ENCODE measurements at regions not wholly inside any gene's neighbourhood (a gene's known extent, or its start where the extent isn't known, plus 50 kb on each side); places are given as distances from the start of the nearest gene placed in this dataset.

GRCh38 chr10:60710041-60710440, 68.2 kb upstream of the CDK1 start:
- H3K4me2 ChIP-seq (ENCODE audit: insufficient read depth, low read length), result no peak overlapping the region
- H2AFZ ChIP-seq (ENCODE audit: low read depth, low read length), result no peak overlapping the region
- H3K9ac ChIP-seq (ENCODE audit: low read depth, low read length), result no peak overlapping the region
- no peaks in the 10 kb centered on the region for H3K9me3 ChIP-seq (ENCODE audit: insufficient read depth, low read length, severe bottlenecking)
- no peak overlapping the region for H3K4me3 ChIP-seq (ENCODE audit: low read depth in 1 of 2, low read length in 2 of 2)
- no peaks in the 10 kb centered on the region for H3K79me2 ChIP-seq (ENCODE audit: insufficient read depth, low read length)
- TF ChIP-seq EZH2 (IDR thresholded peaks at IDR 0.05; ENCODE audit: borderline replicate concordance, low read depth, low read length, severe bottlenecking), result no peak
- TF ChIP-seq CTCF (IDR thresholded peaks at IDR 0.05; ENCODE audit: borderline replicate concordance, extremely low read depth, low read length, poor library complexity, severe bottlenecking), result no peak
- DNase-seq, result no peak
- H3K27me3 ChIP-seq (ENCODE audit: insufficient read depth, low read length, poor library complexity), result peaks cover 3% of the 10 kb centered on the region
- H4K20me1 ChIP-seq (ENCODE audit: insufficient read depth, low read length), result no peaks in the 10 kb centered on the region
- no peaks in the 10 kb centered on the region for H3K36me3 ChIP-seq (ENCODE audit: insufficient read depth, low read length)
- H3K4me1 ChIP-seq (ENCODE audit: insufficient read depth, low read length), result no peaks in the 10 kb centered on the region
- no peak for ATAC-seq (ENCODE audit: insufficient read depth, low read depth)
- H3K27ac ChIP-seq (ENCODE audit: low read length), result no peak overlapping the region

- H3K4me3 ChIP-seq (ENCODE audit: low read depth in 1 of 2, low read length in 2 of 2), result no peak overlapping the region
- no peak for DNase-seq
- H3K79me2 ChIP-seq (ENCODE audit: insufficient read depth, low read length), result no peaks in the 10 kb centered on the region
- H3K27ac ChIP-seq (ENCODE audit: low read length), result no peak overlapping the region
- no peaks in the 10 kb centered on the region for H3K9me3 ChIP-seq (ENCODE audit: insufficient read depth, low read length, severe bottlenecking)
- no peak overlapping the region for H2AFZ ChIP-seq (ENCODE audit: low read depth, low read length)
- H3K27me3 ChIP-seq (ENCODE audit: insufficient read depth, low read length, poor library complexity), result peaks cover 3% of the 10 kb centered on the region
- H3K4me1 ChIP-seq (ENCODE audit: insufficient read depth, low read length), result no peaks in the 10 kb centered on the region
- no peak overlapping the region for H3K9ac ChIP-seq (ENCODE audit: low read depth, low read length)
- no peaks in the 10 kb centered on the region for H3K36me3 ChIP-seq (ENCODE audit: insufficient read depth, low read length)
- H4K20me1 ChIP-seq (ENCODE audit: insufficient read depth, low read length), result no peaks in the 10 kb centered on the region
- H3K4me2 ChIP-seq (ENCODE audit: insufficient read depth, low read length), result no peak overlapping the region
- ATAC-seq (ENCODE audit: insufficient read depth, low read depth), result no peak
- TF ChIP-seq EZH2 (IDR thresholded peaks at IDR 0.05; ENCODE audit: borderline replicate concordance, low read depth, low read length, severe bottlenecking) (no peak), CTCF (IDR thresholded peaks at IDR 0.05; ENCODE audit: borderline replicate concordance, extremely low read depth, low read length, poor library complexity, severe bottlenecking) (no peak)
Observed at GRCh38 chr10:60708666-60709065, 69.6 kb upstream of the CDK1 start.

GRCh38 chr10:60707841-60708240, 70.4 kb upstream of the CDK1 start:
- ATAC-seq (ENCODE audit: insufficient read depth, low read depth), result no peak

More at GRCh38 chr10:60707841-60708240, 70.4 kb upstream of the CDK1 start:
- Histone ChIP-seq H2AFZ (ENCODE audit: low read depth, low read length) (no peak overlapping the region), H4K20me1 (ENCODE audit: insufficient read depth, low read length) (no peaks in the 10 kb centered on the region), H3K79me2 (ENCODE audit: insufficient read depth, low read length) (no peaks in the 10 kb centered on the region), H3K4me2 (ENCODE audit: insufficient read depth, low read length) (no peak overlapping the region), H3K4me1 (ENCODE audit: insufficient read depth, low read length) (no peaks in the 10 kb centered on the region), H3K27ac (ENCODE audit: low read length) (no peak overlapping the region), H3K9ac (ENCODE audit: low read depth, low read length) (no peak overlapping the region), H3K9me3 (ENCODE audit: insufficient read depth, low read length, severe bottlenecking) (no peaks in the 10 kb centered on the region), H3K27me3 (ENCODE audit: insufficient read depth, low read length, poor library complexity) (peaks cover 3% of the 10 kb centered on the region), H3K36me3 (ENCODE audit: insufficient read depth, low read length) (no peaks in the 10 kb centered on the region), H3K4me3 (ENCODE audit: low read depth in 1 of 2, low read length in 2 of 2) (no peak overlapping the region)
- TF ChIP-seq CTCF (IDR thresholded peaks at IDR 0.05; ENCODE audit: borderline replicate concordance, extremely low read depth, low read length, poor library complexity, severe bottlenecking), result no peak
- no peak for TF ChIP-seq EZH2 (IDR thresholded peaks at IDR 0.05; ENCODE audit: borderline replicate concordance, low read depth, low read length, severe bottlenecking)
- DNase-seq, result no peak

Data from DND-41 (cell line).